ENCODE measurements at regions not wholly inside any gene's neighbourhood (a gene's known extent, or its start where the extent isn't known, plus 50 kb on each side); places are given as distances from the start of the nearest gene placed in this dataset.
"Not testable (repeated sequence)": the region's sequence is repeated elsewhere in the genome, so short reads cannot be mapped to it uniquely, and the experiment has no call there.

GRCh38 chr5:91639744-91640143 is 256.6 kb upstream of the ARRDC3 start:
- DNase-seq (ENCODE audit: low read depth in 2 of 2): no peak

- DNase-seq (ENCODE audit: low read depth in 2 of 2): no peak
These were observed 254.9 kb upstream of the ARRDC3 start for GRCh38 chr5:91638010-91638409.

- no peak for DNase-seq (ENCODE audit: low read depth in 2 of 2)
These were observed 253.0 kb upstream of the ARRDC3 start for GRCh38 chr5:91635950-91636734.

- DNase-seq (ENCODE audit: low read depth in 2 of 2): no peak
These were observed 249.8 kb upstream of the ARRDC3 start for GRCh38 chr5:91632871-91633270.

GRCh38 chr5:91611746-91612145 is 228.6 kb upstream of the ARRDC3 start:
- no peak for DNase-seq (ENCODE audit: low read depth in 2 of 2)

- no peak for DNase-seq (ENCODE audit: low read depth in 2 of 2)
These were observed 224.6 kb upstream of the ARRDC3 start for GRCh38 chr5:91607675-91608074.

GRCh38 chr5:91599863-91600262 is 216.7 kb upstream of the ARRDC3 start:
- DNase-seq (ENCODE audit: low read depth in 2 of 2): no peak

GRCh38 chr5:91598216-91598615 is 215.1 kb upstream of the ARRDC3 start:
- no peak for DNase-seq (ENCODE audit: low read depth in 2 of 2)

GRCh38 chr5:91595424-91595823 is 212.3 kb upstream of the ARRDC3 start:
- no peak for DNase-seq (ENCODE audit: low read depth in 2 of 2)

- DNase-seq (ENCODE audit: low read depth in 2 of 2): no peak
These were observed 208.0 kb upstream of the ARRDC3 start for GRCh38 chr5:91591076-91591475.

GRCh38 chr5:91586232-91586631 is 203.1 kb upstream of the ARRDC3 start:
- DNase-seq (ENCODE audit: low read depth in 2 of 2): no peak

- no peak for DNase-seq (ENCODE audit: low read depth in 2 of 2)
These were observed 201.2 kb upstream of the ARRDC3 start for GRCh38 chr5:91584352-91584751.

GRCh38 chr5:91566012-91566411 is 182.9 kb upstream of the ARRDC3 start:
- not testable (repeated sequence) for DNase-seq (ENCODE audit: low read depth in 2 of 2)

- no peak for DNase-seq (ENCODE audit: low read depth in 2 of 2)
These were observed 179.8 kb upstream of the ARRDC3 start for GRCh38 chr5:91562922-91563321.

- no peak for DNase-seq (ENCODE audit: low read depth in 2 of 2)
These were observed 158.6 kb upstream of the ARRDC3 start for GRCh38 chr5:91541696-91542095.

GRCh38 chr5:91538179-91538578 is 155.1 kb upstream of the ARRDC3 start:
- no peak for DNase-seq (ENCODE audit: low read depth in 2 of 2)

- DNase-seq (ENCODE audit: low read depth in 2 of 2): no peak
These were observed 152.4 kb upstream of the ARRDC3 start for GRCh38 chr5:91535499-91535898.

- DNase-seq (ENCODE audit: low read depth in 2 of 2): no peak
These were observed 151.2 kb upstream of the ARRDC3 start for GRCh38 chr5:91534332-91534731.

- DNase-seq (ENCODE audit: low read depth in 2 of 2): no peak
These were observed 149.7 kb upstream of the ARRDC3 start for GRCh38 chr5:91532779-91533178.

- no peak for DNase-seq (ENCODE audit: low read depth in 2 of 2)
These were observed 149.2 kb upstream of the ARRDC3 start for GRCh38 chr5:91532281-91532680.

- no peak for DNase-seq (ENCODE audit: low read depth in 2 of 2)
These were observed 145.7 kb upstream of the ARRDC3 start for GRCh38 chr5:91528831-91529230.

- no peak for DNase-seq (ENCODE audit: low read depth in 2 of 2)
These were observed 138.7 kb upstream of the ARRDC3 start for GRCh38 chr5:91521785-91522184.

- no peak for DNase-seq (ENCODE audit: low read depth in 2 of 2)
These were observed 138.2 kb upstream of the ARRDC3 start for GRCh38 chr5:91521334-91521733.

GRCh38 chr5:91514400-91514799 is 131.3 kb upstream of the ARRDC3 start:
- no peak for DNase-seq (ENCODE audit: low read depth in 2 of 2)

Data from stimulated activated CD4-positive, alpha-beta T cell treated with anti-CD3 and anti-CD28 coated beads, Interleukin-4, amount 100 ng/mL, for 48 hours (primary cell).